Endothelial cell of umbilical vein (primary cell): ENCODE measurements at regions not wholly inside any gene's neighbourhood (a gene's known extent, or its start where the extent isn't known, plus 50 kb on each side); places are given as distances from the start of the nearest gene placed in this dataset.

Experiments used
- BruUV-seq: library from RNA; stranded (reverse); fragments of 400-500 nt; replicated peaks from 2 replicates; lab custom pipeline; 2021; lab: Mats Ljungman, UMichigan
- CTCF ChIA-PET: fragments of 300-600, 350-600 bp; sonication (Branson Sonifier 250); formaldehyde crosslinking; loops from one replicate; lab custom pipeline; 2021; ENCODE audit warnings: antibody characterized with exemption, inconsistent platforms; lab: Charles Lee
- POLR2A ChIA-PET: fragments of 300-600, 350-600 bp; sonication (Branson Sonifier 250); formaldehyde crosslinking; loops from one replicate; lab custom pipeline; 2021; ENCODE audit warnings: antibody characterized with exemption, inconsistent platforms; lab: Charles Lee
- DNase-seq: peaks from one replicate; pipeline ENCODE4 v3.0.0-alpha.2; 2011; ENCODE audit warnings: low read depth, low spot score
- FAIRE-seq: peaks from 2 replicates; lab custom pipeline; 2011; peaks lifted over from hg19 to GRCh38; lab: Jason Lieb, UNC
- H2AFZ ChIP-seq: 2 replicates; pipeline ENCODE4 v1.6.0; 2012; ENCODE audit warnings: low read depth, low read length, control low read depth, inconsistent platforms
- H3K27ac ChIP-seq: 2 replicates; pipeline ENCODE4 v1.5.1; 2011; ENCODE audit warnings: low read depth, mild to moderate bottlenecking, control low read depth, low read length, moderate library complexity; ENCODE audit not compliant: insufficient read depth
- H3K27me3 ChIP-seq, 2 experiments: 2 replicates each; pipeline versions ENCODE4 v1.6.0 to v1.6.1; 2011; ENCODE audit warnings: low read length in 2 of 2, mixed read lengths in 1 of 2; ENCODE audit not compliant: control insufficient read depth in 2 of 2, insufficient read depth in 2 of 2
- H3K36me3 ChIP-seq, 2 experiments: 2 replicates in 1 of 2; 3 replicates in 1 of 2; pipeline ENCODE4 v1.5.1; 2011; ENCODE audit warnings: low read length in 2 of 2, mild to moderate bottlenecking in 1 of 2, moderate library complexity in 1 of 2; ENCODE audit not compliant: control insufficient read depth in 2 of 2, insufficient read depth in 2 of 2; ENCODE audit errors: extremely low read depth in 1 of 2
- H3K4me1 ChIP-seq: 3 replicates; pipeline ENCODE4 v1.5.1; 2011; ENCODE audit warnings: mild to moderate bottlenecking, low read length; ENCODE audit not compliant: control insufficient read depth, insufficient read depth; ENCODE audit errors: extremely low read depth
- H3K4me2 ChIP-seq: 2 replicates; pipeline ENCODE4 v1.6.1; 2011; ENCODE audit warnings: low read length, control low read depth, mixed read lengths; ENCODE audit not compliant: insufficient read depth
- H3K4me3 ChIP-seq, 3 experiments: fragments of 200-600 bp in 1 of 3; sonication (generic), shearing (Covaris generic) in 1 of 3; replicated peaks in 1 of 3; 2 replicates each; pipeline ENCODE4 v1.5.1; 2011 to 2016; ENCODE audit warnings: control low read depth in 3 of 3, low read length in 3 of 3, mild to moderate bottlenecking in 2 of 3, inconsistent platforms in 1 of 3, low read depth in 1 of 3, moderate library complexity in 1 of 3; ENCODE audit not compliant: insufficient read depth in 1 of 3
- H3K79me2 ChIP-seq: 2 replicates; pipeline ENCODE4 v1.6.0; 2012; ENCODE audit warnings: low read length, inconsistent platforms; ENCODE audit not compliant: control insufficient read depth, insufficient read depth
- H3K9ac ChIP-seq: replicated peaks from 2 replicates; pipeline ENCODE3; 2011; ENCODE audit warnings: low read length, control low read depth; ENCODE audit not compliant: insufficient read depth; ENCODE audit errors: extremely low read depth
- H3K9me1 ChIP-seq: replicated peaks from 3 replicates; pipeline ENCODE4 v1.6.0; 2011; ENCODE audit warnings: mild to moderate bottlenecking, low read length; ENCODE audit not compliant: control insufficient read depth, insufficient read depth; ENCODE audit errors: extremely low read depth
- H3K9me3 ChIP-seq: replicated peaks from 2 replicates; pipeline ENCODE4 v1.5.1; 2012; ENCODE audit warnings: low read length, inconsistent platforms; ENCODE audit not compliant: control insufficient read depth, insufficient read depth
- H4K20me1 ChIP-seq: replicated peaks from 2 replicates; pipeline ENCODE3; 2011; ENCODE audit warnings: mild to moderate bottlenecking, low read length; ENCODE audit not compliant: control insufficient read depth, insufficient read depth; ENCODE audit errors: extremely low read depth
- CTCF ChIP-seq, 2 donors: IDR thresholded peaks; 1 replicate in 1 of 2; 2 replicates in 1 of 2; pipeline ENCODE4 v1.5.1; 2011; ENCODE audit warnings: low read length in 2 of 2, mild to moderate bottlenecking in 2 of 2, moderate library complexity in 2 of 2, control low read depth in 1 of 2, inconsistent platforms in 1 of 2, low read depth in 1 of 2; ENCODE audit not compliant: insufficient read depth in 1 of 2; ENCODE audit errors: extremely low read depth in 1 of 2
- EZH2 ChIP-seq: IDR thresholded peaks from 2 replicates; pipeline ENCODE4 v1.6.1; 2012; ENCODE audit warnings: borderline replicate concordance, low read depth, mild to moderate bottlenecking, moderate library complexity, low read length, inconsistent platforms; ENCODE audit not compliant: severe bottlenecking
- FOS ChIP-seq: IDR thresholded peaks from 2 replicates; pipeline ENCODE4 v1.6.1; 2011; ENCODE audit warnings: mild to moderate bottlenecking, low read length, moderate library complexity, borderline replicate concordance; ENCODE audit not compliant: insufficient read depth
- GATA2 ChIP-seq: IDR thresholded peaks from 2 replicates; pipeline ENCODE4 v1.7.0; 2011; ENCODE audit warnings: low read depth, mild to moderate bottlenecking, moderate library complexity, mixed read lengths, low read length; ENCODE audit not compliant: insufficient read length, insufficient read depth
- JUN ChIP-seq: IDR thresholded peaks from 2 replicates; pipeline ENCODE4 v1.6.1; 2011; ENCODE audit warnings: borderline replicate concordance, low read depth; ENCODE audit not compliant: insufficient read length, insufficient read depth
- MAX ChIP-seq: IDR thresholded peaks from 2 replicates; pipeline ENCODE4 v1.6.1; 2011; ENCODE audit not compliant: insufficient read depth, insufficient read length
- MYC ChIP-seq: IDR thresholded peaks from one replicate; pipeline ENCODE4 v1.6.1; 2011; ENCODE audit warnings: mild to moderate bottlenecking, low read depth, low read length
- POLR2A ChIP-seq: IDR thresholded peaks from 2 replicates; pipeline ENCODE4 v1.6.1; 2012; ENCODE audit warnings: low read depth, mild to moderate bottlenecking, control low read depth, low read length
- POLR2AphosphoS5 ChIP-seq: IDR thresholded peaks from 2 replicates; pipeline ENCODE4 v1.6.1; 2012; ENCODE audit warnings: low read depth, mild to moderate bottlenecking, control low read depth, low read length, moderate library complexity; ENCODE audit not compliant: insufficient read depth
- dilution Hi-C: fragments of 300-500 bp; cut with MboI; formaldehyde crosslinking; loops from one replicate; pipeline ENCODE4 v1.15.0; 2019; ENCODE audit warnings: low sequenced_read_pairs; ENCODE audit not compliant: extremely low pct_ligation_motif_present
- intact Hi-C: fragments of 100-400 bp; cut with micrococcal nuclease; formaldehyde crosslinking; loops from one replicate; pipeline ENCODE4 v1.10.0; 2022

GRCh38 chr15:100779331-100780207 is 100.1 kb upstream of the ALDH1A3 start:
- Histone ChIP-seq H3K79me2 (no peaks in the 10 kb centered on the region), H3K36me3 (no peaks in the 10 kb centered on the region), H3K4me1 (no peaks in the 10 kb centered on the region), H2AFZ (no peak overlapping the region), H4K20me1 (no peaks in the 10 kb centered on the region), H3K27ac (no peak overlapping the region), H3K4me3 (no peak overlapping the region), H3K9me1 (no peaks in the 10 kb centered on the region), H3K9me3 (no peaks in the 10 kb centered on the region), H3K4me2 (no peak overlapping the region), H3K27me3 (no peaks in the 10 kb centered on the region), H3K9ac (no peak overlapping the region)
- DNase-seq (no peak), FAIRE-seq (no peak)
- no TSS peak for BruUV-seq
- intact Hi-C loops: no loop called here
- TF ChIP-seq POLR2AphosphoS5: no peak
- TF ChIP-seq CTCF (IDR thresholded peaks at IDR 0.05; ENCODE audit: extremely low read depth in 1 of 2, insufficient read depth in 1 of 2, low read depth in 1 of 2, low read length in 2 of 2): no peak
- TF ChIP-seq EZH2: no peak
- TF ChIP-seq POLR2A: no peak
- TF ChIP-seq FOS: no peak
- no peak for TF ChIP-seq MYC
- TF ChIP-seq JUN: no peak
- no peak for TF ChIP-seq MAX
- TF ChIP-seq GATA2: no peak
- ChIA-PET CTCF (no interaction called here), POLR2A (no interaction called here)
- dilution Hi-C loops: no loop called here
